ENCODE measurements at regions not wholly inside any gene's neighbourhood (a gene's known extent, or its start where the extent isn't known, plus 50 kb on each side); places are given as distances from the start of the nearest gene placed in this dataset.

- Histone ChIP-seq H3K9ac (ENCODE audit: insufficient read depth, low read length, poor library complexity, severe bottlenecking) (no peak overlapping the region), H4K20me1 (ENCODE audit: insufficient read depth, low read length) (no peaks in the 10 kb centered on the region), H3K36me3 (replicated peaks in 1 of 2; ENCODE audit: control insufficient read depth in 1 of 2, insufficient read depth in 2 of 2, low read length in 2 of 2) (no peaks in the 10 kb centered on the region), H3K79me2 (ENCODE audit: insufficient read depth, low read length) (no peaks in the 10 kb centered on the region), H3K27me3 (ENCODE audit: control insufficient read depth in 2 of 2, insufficient read depth in 2 of 2, low read length in 2 of 2) (no peaks in the 10 kb centered on the region), H3K27ac (ENCODE audit: low read depth in 1 of 2, low read length in 2 of 2) (no peak overlapping the region), H3K4me3 (replicated peaks in 1 of 3; ENCODE audit: low read depth in 2 of 3, low read length in 3 of 3) (no peak overlapping the region), H2AFZ (ENCODE audit: insufficient read depth, low read depth, low read length, poor library complexity, severe bottlenecking) (no peak overlapping the region), H3K4me2 (replicated peaks; ENCODE audit: extremely low read depth, low read length, poor library complexity, severe bottlenecking) (no peak overlapping the region), H3K9me3 (replicated peaks in 1 of 2; ENCODE audit: control insufficient read depth in 1 of 2, insufficient read depth in 1 of 2, low read length in 2 of 2) (peaks cover 26 to 32% of the 10 kb centered on the region in 2 donors), H3K4me1 (ENCODE audit: control insufficient read depth in 1 of 2, insufficient read depth in 2 of 2, low read length in 2 of 2) (no peaks in the 10 kb centered on the region)
- H3K4me1 Mint-ChIP-seq = no peaks in the 10 kb centered on the region
- H3K27me3 Mint-ChIP-seq (ENCODE audit: low read depth in 3 of 3) = no peaks in the 10 kb centered on the region
- H3K36me3 Mint-ChIP-seq = no peaks in the 10 kb centered on the region
- intact Hi-C loops (cut with micrococcal nuclease) = no loop called here
- TF ChIP-seq CTCF (IDR thresholded peaks at IDR 0.05) = no peak
- DNase-seq = no peak
- H3K4me3 Mint-ChIP-seq = no peak overlapping the region
- H3K27ac Mint-ChIP-seq = no peak overlapping the region
- peaks cover 8 to 13% (median 11%) of the 10 kb centered on the region in 7 donors for H3K9me3 Mint-ChIP-seq
- WGBS (ENCODE audit: insufficient coverage) = 50% methylated on average over 1 of the region's 2 CpGs
Measured at GRCh38 chr18:4821801-4822200, 366.7 kb upstream of the DLGAP1 start.

- Histone ChIP-seq H3K27ac (ENCODE audit: low read depth in 1 of 2, low read length in 2 of 2) (no peak overlapping the region), H3K79me2 (ENCODE audit: insufficient read depth, low read length) (no peaks in the 10 kb centered on the region), H3K27me3 (ENCODE audit: control insufficient read depth in 2 of 2, insufficient read depth in 2 of 2, low read length in 2 of 2) (no peaks in the 10 kb centered on the region), H3K9ac (ENCODE audit: insufficient read depth, low read length, poor library complexity, severe bottlenecking) (no peak overlapping the region), H4K20me1 (ENCODE audit: insufficient read depth, low read length) (no peaks in the 10 kb centered on the region), H3K4me3 (replicated peaks in 1 of 3; ENCODE audit: low read depth in 2 of 3, low read length in 3 of 3) (no peak overlapping the region), H3K36me3 (replicated peaks in 1 of 2; ENCODE audit: control insufficient read depth in 1 of 2, insufficient read depth in 2 of 2, low read length in 2 of 2) (no peaks in the 10 kb centered on the region), H2AFZ (ENCODE audit: insufficient read depth, low read depth, low read length, poor library complexity, severe bottlenecking) (no peak overlapping the region), H3K4me2 (replicated peaks; ENCODE audit: extremely low read depth, low read length, poor library complexity, severe bottlenecking) (no peak overlapping the region), H3K9me3 (replicated peaks in 1 of 2; ENCODE audit: control insufficient read depth in 1 of 2, insufficient read depth in 1 of 2, low read length in 2 of 2) (peaks cover 11 to 18% of the 10 kb centered on the region in 2 donors), H3K4me1 (ENCODE audit: control insufficient read depth in 1 of 2, insufficient read depth in 2 of 2, low read length in 2 of 2) (no peaks in the 10 kb centered on the region)
- peaks cover 4 to 19% (median 10%) of the 10 kb centered on the region in 7 donors for H3K9me3 Mint-ChIP-seq
- intact Hi-C loops (cut with micrococcal nuclease) = no loop called here
- no peak for TF ChIP-seq CTCF (IDR thresholded peaks at IDR 0.05)
- H3K36me3 Mint-ChIP-seq = no peaks in the 10 kb centered on the region
- H3K4me1 Mint-ChIP-seq = no peaks in the 10 kb centered on the region
- H3K27ac Mint-ChIP-seq = no peak overlapping the region
- WGBS (ENCODE audit: insufficient coverage) = no CpG with 5 or more reads among the region's 1 CpG
- H3K4me3 Mint-ChIP-seq = no peak overlapping the region
- no peak for DNase-seq
- H3K27me3 Mint-ChIP-seq (ENCODE audit: low read depth in 3 of 3) = no peaks in the 10 kb centered on the region
Measured at GRCh38 chr18:4817665-4818064, 362.6 kb upstream of the DLGAP1 start.
